Fibroblast of pulmonary artery (primary cell): ENCODE measurements at regions not wholly inside any gene's neighbourhood (a gene's known extent, or its start where the extent isn't known, plus 50 kb on each side); places are given as distances from the start of the nearest gene placed in this dataset.

Experiments used
- DNase-seq: peaks from one replicate; pipeline ENCODE4 v3.0.0-alpha.2; 2010; ENCODE audit warnings: low read depth
- H3K4me3 ChIP-seq: replicated peaks from 2 replicates; pipeline ENCODE4 v1.5.1; 2011; ENCODE audit warnings: low read depth, mild to moderate bottlenecking, control low read depth, low read length, moderate library complexity
- CTCF ChIP-seq: IDR thresholded peaks from 2 replicates; pipeline ENCODE4 v1.5.1; 2011; ENCODE audit warnings: mild to moderate bottlenecking, control low read depth, low read length, inconsistent platforms; ENCODE audit errors: missing control alignments

DNA sequence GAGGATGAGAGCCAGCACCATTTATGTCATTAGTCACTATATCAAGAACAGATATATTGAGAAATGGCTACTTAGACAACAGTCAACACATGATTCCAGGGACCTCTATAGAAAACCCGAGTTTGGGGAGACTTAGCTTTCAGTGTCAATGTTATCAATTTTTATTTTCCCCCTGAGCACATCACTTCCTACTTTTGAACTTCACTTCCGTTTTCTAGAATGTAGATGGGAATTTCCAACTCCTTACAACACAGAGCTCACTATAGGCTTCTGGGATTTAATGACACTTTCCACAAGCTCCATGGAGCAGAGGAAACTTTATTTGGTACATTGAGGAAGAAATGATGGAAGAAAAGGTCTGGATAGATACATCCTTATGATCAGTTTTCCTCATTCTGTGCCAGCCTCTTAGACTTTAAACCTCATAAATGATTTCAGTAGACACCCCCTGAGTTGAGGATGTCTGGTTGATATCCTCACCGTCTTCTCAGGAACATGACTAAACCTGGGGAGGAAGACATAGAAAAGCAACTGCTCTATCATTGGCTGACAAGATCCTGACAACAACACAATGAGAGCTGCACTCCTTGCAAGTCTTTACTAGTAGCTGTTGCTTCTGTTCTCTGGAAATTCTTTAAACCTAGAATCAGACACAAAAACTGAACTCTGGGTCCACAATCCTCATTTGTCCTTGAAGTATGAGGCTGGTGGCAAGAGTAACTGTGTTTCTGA, 449.4 kb upstream of the OR4E1 start:
- H3K4me3 ChIP-seq, result no peak overlapping the region
- no peak for TF ChIP-seq CTCF
- DNase-seq, result no peak

- H3K4me3 ChIP-seq, result no peak overlapping the region
Observed at GRCh38 chr14:22122227-22122818, 448.7 kb upstream of the OR4E1 start.

GRCh38 chr14:22118899-22119477, 445.4 kb upstream of the OR4E1 start:
- H3K4me3 ChIP-seq, result no peak overlapping the region
- DNase-seq, result no peak
- no peak for TF ChIP-seq CTCF

More at GRCh38 chr14:22122227-22122818, 448.7 kb upstream of the OR4E1 start:
- TF ChIP-seq CTCF, result no peak
- no peak for DNase-seq

- DNase-seq, result no peak
- H3K4me3 ChIP-seq, result no peak overlapping the region
- TF ChIP-seq CTCF, result no peak
Observed at GRCh38 chr14:22113401-22113800, 439.8 kb upstream of the OR4E1 start.

DNA sequence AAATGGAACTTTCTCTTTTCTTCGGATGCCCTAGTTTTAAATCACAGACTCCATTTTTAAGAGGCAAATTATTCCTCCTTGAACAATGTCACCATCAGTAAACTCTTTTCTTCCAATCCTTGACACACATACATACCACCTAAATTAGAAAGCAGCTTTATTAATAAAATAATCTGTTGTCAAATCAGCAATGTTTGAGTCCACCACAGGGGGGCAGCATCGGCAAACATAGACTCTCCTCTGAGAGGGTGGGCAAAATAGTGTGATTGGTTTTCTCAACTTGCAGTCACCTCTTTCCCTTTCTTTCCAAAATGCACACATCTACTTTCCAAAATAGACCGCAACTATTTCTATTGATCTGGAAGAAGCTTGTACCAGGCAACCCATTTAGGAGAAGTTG, 438.4 kb upstream of the OR4E1 start:
- TF ChIP-seq CTCF, result peak; percentile 38
- DNase-seq, result no peak
- H3K4me3 ChIP-seq, result no peak overlapping the region

- H3K4me3 ChIP-seq, result no peak overlapping the region
- no peak for DNase-seq
- TF ChIP-seq CTCF, result no peak
Observed at GRCh38 chr14:22107753-22108152, 434.1 kb upstream of the OR4E1 start.
